Endothelial cell of umbilical vein (primary cell): ENCODE measurements at regions not wholly inside any gene's neighbourhood (a gene's known extent, or its start where the extent isn't known, plus 50 kb on each side); places are given as distances from the start of the nearest gene placed in this dataset.

Experiments
- BruUV-seq: library from RNA; stranded (reverse); fragments of 400-500 nt; replicated peaks from 2 replicates; lab custom pipeline; 2021; lab: Mats Ljungman, UMichigan
- CTCF ChIA-PET: fragments of 300-600, 350-600 bp; sonication (Branson Sonifier 250); formaldehyde crosslinking; loops from one replicate; lab custom pipeline; 2021; ENCODE audit warnings: antibody characterized with exemption, inconsistent platforms; lab: Charles Lee
- POLR2A ChIA-PET: fragments of 300-600, 350-600 bp; sonication (Branson Sonifier 250); formaldehyde crosslinking; loops from one replicate; lab custom pipeline; 2021; ENCODE audit warnings: antibody characterized with exemption, inconsistent platforms; lab: Charles Lee
- DNase-seq: peaks from one replicate; pipeline ENCODE4 v3.0.0-alpha.2; 2011; ENCODE audit warnings: low read depth, low spot score
- FAIRE-seq: peaks from 2 replicates; lab custom pipeline; 2011; peaks lifted over from hg19 to GRCh38; lab: Jason Lieb, UNC
- H2AFZ ChIP-seq: 2 replicates; pipeline ENCODE4 v1.6.0; 2012; ENCODE audit warnings: low read depth, low read length, control low read depth, inconsistent platforms
- H3K27ac ChIP-seq: 2 replicates; pipeline ENCODE4 v1.5.1; 2011; ENCODE audit warnings: low read depth, mild to moderate bottlenecking, control low read depth, low read length, moderate library complexity; ENCODE audit not compliant: insufficient read depth
- H3K27me3 ChIP-seq, 2 experiments: 2 replicates each; pipeline versions ENCODE4 v1.6.0 to v1.6.1; 2011; ENCODE audit warnings: low read length in 2 of 2, mixed read lengths in 1 of 2; ENCODE audit not compliant: control insufficient read depth in 2 of 2, insufficient read depth in 2 of 2
- H3K36me3 ChIP-seq, 2 experiments: 2 replicates in 1 of 2; 3 replicates in 1 of 2; pipeline ENCODE4 v1.5.1; 2011; ENCODE audit warnings: low read length in 2 of 2, mild to moderate bottlenecking in 1 of 2, moderate library complexity in 1 of 2; ENCODE audit not compliant: control insufficient read depth in 2 of 2, insufficient read depth in 2 of 2; ENCODE audit errors: extremely low read depth in 1 of 2
- H3K4me1 ChIP-seq: 3 replicates; pipeline ENCODE4 v1.5.1; 2011; ENCODE audit warnings: mild to moderate bottlenecking, low read length; ENCODE audit not compliant: control insufficient read depth, insufficient read depth; ENCODE audit errors: extremely low read depth
- H3K4me2 ChIP-seq: 2 replicates; pipeline ENCODE4 v1.6.1; 2011; ENCODE audit warnings: low read length, control low read depth, mixed read lengths; ENCODE audit not compliant: insufficient read depth
- H3K4me3 ChIP-seq, 3 experiments: fragments of 200-600 bp in 1 of 3; sonication (generic), shearing (Covaris generic) in 1 of 3; replicated peaks in 1 of 3; 2 replicates each; pipeline ENCODE4 v1.5.1; 2011 to 2016; ENCODE audit warnings: control low read depth in 3 of 3, low read length in 3 of 3, mild to moderate bottlenecking in 2 of 3, inconsistent platforms in 1 of 3, low read depth in 1 of 3, moderate library complexity in 1 of 3; ENCODE audit not compliant: insufficient read depth in 1 of 3
- H3K79me2 ChIP-seq: 2 replicates; pipeline ENCODE4 v1.6.0; 2012; ENCODE audit warnings: low read length, inconsistent platforms; ENCODE audit not compliant: control insufficient read depth, insufficient read depth
- H3K9ac ChIP-seq: replicated peaks from 2 replicates; pipeline ENCODE3; 2011; ENCODE audit warnings: low read length, control low read depth; ENCODE audit not compliant: insufficient read depth; ENCODE audit errors: extremely low read depth
- H3K9me1 ChIP-seq: replicated peaks from 3 replicates; pipeline ENCODE4 v1.6.0; 2011; ENCODE audit warnings: mild to moderate bottlenecking, low read length; ENCODE audit not compliant: control insufficient read depth, insufficient read depth; ENCODE audit errors: extremely low read depth
- H3K9me3 ChIP-seq: replicated peaks from 2 replicates; pipeline ENCODE4 v1.5.1; 2012; ENCODE audit warnings: low read length, inconsistent platforms; ENCODE audit not compliant: control insufficient read depth, insufficient read depth
- H4K20me1 ChIP-seq: replicated peaks from 2 replicates; pipeline ENCODE3; 2011; ENCODE audit warnings: mild to moderate bottlenecking, low read length; ENCODE audit not compliant: control insufficient read depth, insufficient read depth; ENCODE audit errors: extremely low read depth
- CTCF ChIP-seq, 2 donors: IDR thresholded peaks; 1 replicate in 1 of 2; 2 replicates in 1 of 2; pipeline ENCODE4 v1.5.1; 2011; ENCODE audit warnings: low read length in 2 of 2, mild to moderate bottlenecking in 2 of 2, moderate library complexity in 2 of 2, control low read depth in 1 of 2, inconsistent platforms in 1 of 2, low read depth in 1 of 2; ENCODE audit not compliant: insufficient read depth in 1 of 2; ENCODE audit errors: extremely low read depth in 1 of 2
- EZH2 ChIP-seq: IDR thresholded peaks from 2 replicates; pipeline ENCODE4 v1.6.1; 2012; ENCODE audit warnings: borderline replicate concordance, low read depth, mild to moderate bottlenecking, moderate library complexity, low read length, inconsistent platforms; ENCODE audit not compliant: severe bottlenecking
- FOS ChIP-seq: IDR thresholded peaks from 2 replicates; pipeline ENCODE4 v1.6.1; 2011; ENCODE audit warnings: mild to moderate bottlenecking, low read length, moderate library complexity, borderline replicate concordance; ENCODE audit not compliant: insufficient read depth
- GATA2 ChIP-seq: IDR thresholded peaks from 2 replicates; pipeline ENCODE4 v1.7.0; 2011; ENCODE audit warnings: low read depth, mild to moderate bottlenecking, moderate library complexity, mixed read lengths, low read length; ENCODE audit not compliant: insufficient read length, insufficient read depth
- JUN ChIP-seq: IDR thresholded peaks from 2 replicates; pipeline ENCODE4 v1.6.1; 2011; ENCODE audit warnings: borderline replicate concordance, low read depth; ENCODE audit not compliant: insufficient read length, insufficient read depth
- MAX ChIP-seq: IDR thresholded peaks from 2 replicates; pipeline ENCODE4 v1.6.1; 2011; ENCODE audit not compliant: insufficient read depth, insufficient read length
- MYC ChIP-seq: IDR thresholded peaks from one replicate; pipeline ENCODE4 v1.6.1; 2011; ENCODE audit warnings: mild to moderate bottlenecking, low read depth, low read length
- POLR2A ChIP-seq: IDR thresholded peaks from 2 replicates; pipeline ENCODE4 v1.6.1; 2012; ENCODE audit warnings: low read depth, mild to moderate bottlenecking, control low read depth, low read length
- POLR2AphosphoS5 ChIP-seq: IDR thresholded peaks from 2 replicates; pipeline ENCODE4 v1.6.1; 2012; ENCODE audit warnings: low read depth, mild to moderate bottlenecking, control low read depth, low read length, moderate library complexity; ENCODE audit not compliant: insufficient read depth
- dilution Hi-C: fragments of 300-500 bp; cut with MboI; formaldehyde crosslinking; loops from one replicate; pipeline ENCODE4 v1.15.0; 2019; ENCODE audit warnings: low sequenced_read_pairs; ENCODE audit not compliant: extremely low pct_ligation_motif_present
- intact Hi-C: fragments of 100-400 bp; cut with micrococcal nuclease; formaldehyde crosslinking; loops from one replicate; pipeline ENCODE4 v1.10.0; 2022

GRCh38 chr2:4673025-4673489 is 969.7 kb downstream of the DCDC2C start:
- H3K27ac ChIP-seq, result no peak overlapping the region
- dilution Hi-C loops, result no loop called here
- H2AFZ ChIP-seq, result no peak overlapping the region
- FAIRE-seq, result no peak
- intact Hi-C loops, result no loop called here
- ChIA-PET POLR2A (no interaction called here), CTCF (no interaction called here)
- H3K9me1 ChIP-seq, result no peaks in the 10 kb centered on the region
- no peak for TF ChIP-seq FOS
- TF ChIP-seq POLR2A, result no peak
- TF ChIP-seq GATA2, result no peak
- no peak for TF ChIP-seq JUN
- TF ChIP-seq POLR2AphosphoS5, result no peak
- TF ChIP-seq MAX, result no peak
- no peak for TF ChIP-seq MYC
- no peak for TF ChIP-seq EZH2
- no peak for TF ChIP-seq CTCF (IDR thresholded peaks at IDR 0.05; ENCODE audit: extremely low read depth in 1 of 2, insufficient read depth in 1 of 2, low read depth in 1 of 2, low read length in 2 of 2)
- H3K9ac ChIP-seq, result no peak overlapping the region
- no peaks in the 10 kb centered on the region for H3K79me2 ChIP-seq
- no TSS peak for BruUV-seq
- DNase-seq, result no peak
- no peak overlapping the region for H3K4me2 ChIP-seq
- H3K9me3 ChIP-seq, result no peaks in the 10 kb centered on the region
- peaks cover 4% of the 10 kb centered on the region for H3K4me1 ChIP-seq
- H3K36me3 ChIP-seq, result no peaks in the 10 kb centered on the region
- H4K20me1 ChIP-seq, result no peaks in the 10 kb centered on the region
- H3K4me3 ChIP-seq, result no peak overlapping the region
- H3K27me3 ChIP-seq, result no peaks in the 10 kb centered on the region
